SK-N-MC (cell line): ENCODE measurements at regions not wholly inside any gene's neighbourhood (a gene's known extent, or its start where the extent isn't known, plus 50 kb on each side); places are given as distances from the start of the nearest gene placed in this dataset.

Source experiments
- DNase-seq: peaks from one replicate; pipeline ENCODE4 v3.0.0-alpha.2; 2011; ENCODE audit warnings: low read depth, low spot score
- H3K27ac ChIP-seq: fragments of 200-600 bp; sonication (generic); 2 replicates; pipeline ENCODE4 v1.5.1; 2016; ENCODE audit warnings: mixed run types
- H3K36me3 ChIP-seq: fragments of 200-600 bp; sonication (generic); 2 replicates; pipeline ENCODE4 v1.6.1; 2017; ENCODE audit warnings: antibody characterized with exemption, low read length, mixed read lengths; ENCODE audit not compliant: insufficient read depth
- H3K4me3 ChIP-seq: fragments of 200-600 bp; sonication (generic); 2 replicates; pipeline ENCODE4 v1.5.1; 2016
- H3K9ac ChIP-seq: fragments of 200-600 bp; sonication (generic); 2 replicates; pipeline ENCODE4 v1.8.0; 2017; ENCODE audit warnings: mixed run types, mixed read lengths; ENCODE audit not compliant: insufficient read length
- H3K9me3 ChIP-seq: fragments of 200-600 bp; sonication (generic); 2 replicates; pipeline ENCODE4 v1.6.1; 2017; ENCODE audit warnings: low read depth, mild to moderate bottlenecking, antibody characterized with exemption, low read length, moderate library complexity, mixed read lengths
- EZH2 ChIP-seq: fragments of 200-600 bp; sonication (generic); IDR thresholded peaks from one replicate; pipeline ENCODE4 v1.6.1; 2017; ENCODE audit warnings: antibody characterized with exemption
- FOXP2 ChIP-seq: optimal IDR thresholded peaks from 2 replicates; pipeline ENCODE3; 2011; ENCODE audit warnings: mild to moderate bottlenecking, moderate library complexity; ENCODE audit not compliant: insufficient read depth; ENCODE audit errors: extremely low read length, control extremely low read depth
- POLR2AphosphoS5 ChIP-seq: IDR thresholded peaks from 2 replicates; pipeline ENCODE4 v1.6.1; 2012; ENCODE audit warnings: mild to moderate bottlenecking, low read depth, low read length, borderline replicate concordance

- DNase-seq = no peak
- Histone ChIP-seq H3K4me3 (no peak overlapping the region), H3K9me3 (no peaks in the 10 kb centered on the region), H3K9ac (no peak overlapping the region), H3K27ac (no peak overlapping the region), H3K36me3 (no peaks in the 10 kb centered on the region)
- no peak for TF ChIP-seq EZH2
- no peak for TF ChIP-seq POLR2AphosphoS5
- TF ChIP-seq FOXP2 = no peak
These were observed 86.6 kb downstream of the LSMEM1 start for GRCh38 chr7:112567388-112567787.

GRCh38 chr7:112571852-112572607 lies 91.2 kb downstream of the LSMEM1 start:
- Histone ChIP-seq H3K27ac (no peak overlapping the region), H3K4me3 (no peak overlapping the region), H3K9me3 (no peaks in the 10 kb centered on the region), H3K9ac (no peak overlapping the region), H3K36me3 (no peaks in the 10 kb centered on the region)
- no peak for DNase-seq
- no peak for TF ChIP-seq EZH2
- TF ChIP-seq FOXP2 = no peak
- TF ChIP-seq POLR2AphosphoS5 = no peak

- Histone ChIP-seq H3K9ac (no peak overlapping the region), H3K27ac (no peak overlapping the region), H3K9me3 (no peaks in the 10 kb centered on the region), H3K4me3 (no peak overlapping the region), H3K36me3 (no peaks in the 10 kb centered on the region)
- TF ChIP-seq POLR2AphosphoS5 (no peak), FOXP2 (no peak), EZH2 (no peak)
- no peak for DNase-seq
These were observed 92.0 kb downstream of the LSMEM1 start for GRCh38 chr7:112572669-112573301.

- TF ChIP-seq FOXP2 (no peak), POLR2AphosphoS5 (no peak), EZH2 (no peak)
- no peaks in the 10 kb centered on the region for H3K36me3 ChIP-seq
These were observed 92.7 kb downstream of the LSMEM1 start for GRCh38 chr7:112573302-112574039.

GRCh38 chr7:112575864-112576263 lies 95.1 kb downstream of the LSMEM1 start:
- TF ChIP-seq EZH2 = no peak
- TF ChIP-seq POLR2AphosphoS5 = no peak
- TF ChIP-seq FOXP2 = no peak
- no peak overlapping the region for H3K27ac ChIP-seq
- H3K9me3 ChIP-seq = no peaks in the 10 kb centered on the region
- H3K9ac ChIP-seq = no peak overlapping the region
- no peak overlapping the region for H3K4me3 ChIP-seq
- no peak for DNase-seq
- no peaks in the 10 kb centered on the region for H3K36me3 ChIP-seq

More at GRCh38 chr7:112573302-112574039, 92.7 kb downstream of the LSMEM1 start:
- H3K9me3 ChIP-seq = no peaks in the 10 kb centered on the region
- no peak overlapping the region for H3K4me3 ChIP-seq
- no peak overlapping the region for H3K9ac ChIP-seq
- no peak overlapping the region for H3K27ac ChIP-seq
- no peak for DNase-seq

- no peaks in the 10 kb centered on the region for H3K9me3 ChIP-seq
- no peak for DNase-seq
- H3K9ac ChIP-seq = no peak overlapping the region
- no peak for TF ChIP-seq POLR2AphosphoS5
- no peak for TF ChIP-seq FOXP2
- no peak for TF ChIP-seq EZH2
- no peak overlapping the region for H3K27ac ChIP-seq
- no peaks in the 10 kb centered on the region for H3K36me3 ChIP-seq
- no peak overlapping the region for H3K4me3 ChIP-seq
These were observed 98.6 kb downstream of the LSMEM1 start for GRCh38 chr7:112579388-112579787.

GRCh38 chr7:112580717-112581435 lies 100.1 kb downstream of the LSMEM1 start:
- H3K9ac ChIP-seq = no peak overlapping the region
- no peaks in the 10 kb centered on the region for H3K36me3 ChIP-seq
- no peaks in the 10 kb centered on the region for H3K9me3 ChIP-seq
- no peak for DNase-seq
- no peak overlapping the region for H3K4me3 ChIP-seq
- no peak for TF ChIP-seq EZH2
- TF ChIP-seq FOXP2 = no peak
- TF ChIP-seq POLR2AphosphoS5 = no peak
- H3K27ac ChIP-seq = no peak overlapping the region

- H3K4me3 ChIP-seq = no peak overlapping the region
- DNase-seq = no peak
- no peaks in the 10 kb centered on the region for H3K36me3 ChIP-seq
- H3K27ac ChIP-seq = no peak overlapping the region
- TF ChIP-seq EZH2 = no peak
- no peak for TF ChIP-seq FOXP2
- no peak for TF ChIP-seq POLR2AphosphoS5
- H3K9me3 ChIP-seq = no peaks in the 10 kb centered on the region
- H3K9ac ChIP-seq = no peak overlapping the region
These were observed 100.7 kb downstream of the LSMEM1 start for GRCh38 chr7:112581529-112581928.
